IMR-90 (cell line): ENCODE measurements at regions not wholly inside any gene's neighbourhood (a gene's known extent, or its start where the extent isn't known, plus 50 kb on each side); places are given as distances from the start of the nearest gene placed in this dataset.

Experiments
- ATAC-seq: fragments of 200-7000 bp; cut with Tn5 transposase; 2 replicates; pipeline ENCODE4 v1.9.1; 2020; ENCODE audit warnings: low read depth, mild to moderate bottlenecking, moderate library complexity
- BruUV-seq: library from RNA; stranded (reverse); fragments of 400-500 nt; replicated peaks from 2 replicates; lab custom pipeline; 2021; lab: Mats Ljungman, UMichigan
- CTCF ChIA-PET: fragments of 300-600 bp; formaldehyde crosslinking; extraction: SDS; loops from one replicate; lab custom pipeline; 2021; ENCODE audit warnings: antibody characterized with exemption; lab: Yijun Ruan, JAX
- POLR2A ChIA-PET: fragments of 300-600 bp; sonication (Branson Sonifier 250); formaldehyde crosslinking; loops from one replicate; lab custom pipeline; 2022; ENCODE audit warnings: antibody characterized with exemption; ENCODE audit not compliant: unreplicated experiment; lab: Charles Lee
- DNase-seq: peaks from one replicate; pipeline ENCODE4 v3.0.0; 2013
- H2AFZ ChIP-seq: replicated peaks from 2 replicates; pipeline ENCODE3; 2013; ENCODE audit warnings: low read length, mild to moderate bottlenecking; ENCODE audit not compliant: poor library complexity
- H2AK5ac ChIP-seq: 2 replicates; pipeline ENCODE4 v1.6.1; 2013; ENCODE audit warnings: low read depth, low read length, inconsistent platforms
- H2AK9ac ChIP-seq: replicated peaks from 2 replicates; pipeline ENCODE3; 2013; ENCODE audit warnings: mild to moderate bottlenecking, low read depth, low read length, moderate library complexity; ENCODE audit not compliant: poor library complexity
- H2BK120ac ChIP-seq: 2 replicates; pipeline ENCODE4 v1.6.1; 2013; ENCODE audit warnings: low read depth, low read length, inconsistent platforms
- H2BK15ac ChIP-seq: 3 replicates; pipeline ENCODE4 v1.6.1; 2013; ENCODE audit warnings: low read depth, low read length, inconsistent platforms
- H2BK20ac ChIP-seq: 2 replicates; pipeline ENCODE4 v1.6.1; 2013; ENCODE audit warnings: low read depth, mild to moderate bottlenecking, inconsistent platforms, low read length, moderate library complexity
- H2BK5ac ChIP-seq: 2 replicates; pipeline ENCODE4 v1.6.1; 2013; ENCODE audit warnings: mild to moderate bottlenecking, low read depth, low read length, inconsistent platforms; ENCODE audit not compliant: poor library complexity, severe bottlenecking
- H3K14ac ChIP-seq: replicated peaks from 2 replicates; pipeline ENCODE4 v1.6.1; 2013; ENCODE audit warnings: low read depth, low read length, inconsistent platforms
- H3K18ac ChIP-seq: 2 replicates; pipeline ENCODE4 v1.6.1; 2013; ENCODE audit warnings: low read depth, low read length, control low read depth
- H3K23ac ChIP-seq: 2 replicates; pipeline ENCODE4 v1.6.1; 2013; ENCODE audit warnings: low read depth, low read length, inconsistent platforms
- H3K27ac ChIP-seq: 2 replicates; pipeline ENCODE4 v1.5.1; 2013; ENCODE audit warnings: mild to moderate bottlenecking, control low read depth, low read length; ENCODE audit not compliant: insufficient read depth
- H3K27me3 ChIP-seq: 2 replicates; pipeline ENCODE4 v1.6.1; 2013; ENCODE audit warnings: low read length; ENCODE audit not compliant: control insufficient read depth, insufficient read depth
- H3K36me3 ChIP-seq: 2 replicates; pipeline ENCODE4 v1.6.1; 2013; ENCODE audit warnings: low read length, mixed read lengths; ENCODE audit not compliant: control insufficient read depth, insufficient read depth
- H3K4ac ChIP-seq: 2 replicates; pipeline ENCODE4 v1.6.1; 2013; ENCODE audit warnings: low read depth, low read length, inconsistent platforms
- H3K4me1 ChIP-seq: 2 replicates; pipeline ENCODE4 v1.6.1; 2013; ENCODE audit warnings: low read length, mixed read lengths; ENCODE audit not compliant: control insufficient read depth, insufficient read depth
- H3K4me2 ChIP-seq: 2 replicates; pipeline ENCODE4 v1.6.1; 2013; ENCODE audit warnings: low read depth, mild to moderate bottlenecking, control low read depth, low read length, moderate library complexity
- H3K4me3 ChIP-seq: 2 replicates; pipeline ENCODE4 v1.5.1; 2013; ENCODE audit warnings: low read depth, mild to moderate bottlenecking, control low read depth, low read length, moderate library complexity; ENCODE audit not compliant: insufficient read depth
- H3K56ac ChIP-seq: 2 replicates; pipeline ENCODE4 v1.6.1; 2013; ENCODE audit warnings: low read length, inconsistent platforms; ENCODE audit not compliant: insufficient read depth; ENCODE audit errors: extremely low read depth
- H3K79me1 ChIP-seq, 2 experiments: 2 replicates each; pipeline ENCODE4 v1.6.1; 2013; ENCODE audit warnings: low read length in 2 of 2, inconsistent platforms in 1 of 2, low read depth in 1 of 2
- H3K9ac ChIP-seq: 2 replicates; pipeline ENCODE4 v1.6.1; 2013; ENCODE audit warnings: low read depth, low read length, control low read depth
- H3K9me1 ChIP-seq: 2 replicates; pipeline ENCODE4 v1.6.1; 2013; ENCODE audit warnings: low read length, inconsistent platforms; ENCODE audit not compliant: insufficient read depth
- H3K9me3 ChIP-seq: 2 replicates; pipeline ENCODE4 v1.6.1; 2013; ENCODE audit warnings: low read length; ENCODE audit not compliant: control insufficient read depth, insufficient read depth
- H4K20me1 ChIP-seq: 2 replicates; pipeline ENCODE4 v1.6.1; 2013; ENCODE audit warnings: low read length, inconsistent platforms; ENCODE audit not compliant: insufficient read depth
- H4K5ac ChIP-seq: 2 replicates; pipeline ENCODE4 v1.6.1; 2013; ENCODE audit warnings: mild to moderate bottlenecking, low read depth, low read length, control low read depth
- H4K8ac ChIP-seq, 2 experiments: 2 replicates each; pipeline ENCODE4 v1.6.1; 2013; ENCODE audit warnings: low read depth in 2 of 2, low read length in 2 of 2, control low read depth in 1 of 2, inconsistent platforms in 1 of 2
- H4K91ac ChIP-seq: 2 replicates; pipeline ENCODE4 v1.6.1; 2013; ENCODE audit warnings: low read depth, low read length, inconsistent platforms; ENCODE audit not compliant: insufficient read depth
- CHD1 ChIP-seq: IDR thresholded peaks from 2 replicates; pipeline ENCODE4 v1.6.1; 2012; ENCODE audit warnings: low read depth, low read length, improper control_type of control experiment
- CTCF ChIP-seq: conservative IDR thresholded peaks from 2 replicates; pipeline ENCODE4 v1.5.1; 2012; ENCODE audit warnings: mild to moderate bottlenecking, low read depth, low read length, improper control_type of control experiment
- FOS ChIP-seq: fragments of 150-350 bp; IDR thresholded peaks from 2 replicates; pipeline ENCODE4 v1.6.1; 2016; ENCODE audit warnings: low read depth, low read length
- MAFK ChIP-seq: IDR thresholded peaks from 2 replicates; pipeline ENCODE4 v1.6.1; 2012; ENCODE audit warnings: low read depth, low read length, improper control_type of control experiment
- NFE2L2 ChIP-seq: fragments of 150-350 bp; IDR thresholded peaks from 2 replicates; pipeline ENCODE4 v1.6.1; 2016; ENCODE audit warnings: low read depth, mild to moderate bottlenecking, low read length
- RAD21 ChIP-seq: IDR thresholded peaks from 2 replicates; pipeline ENCODE4 v1.6.1; 2012; ENCODE audit warnings: low read length, improper control_type of control experiment
- RCOR1 ChIP-seq: IDR thresholded peaks from 2 replicates; pipeline ENCODE4 v1.6.1; 2012; ENCODE audit warnings: mild to moderate bottlenecking, low read length, improper control_type of control experiment; ENCODE audit not compliant: insufficient replicate concordance
- RFX5 ChIP-seq: IDR thresholded peaks from 2 replicates; pipeline ENCODE4 v1.8.0; 2012; ENCODE audit warnings: low read depth, mild to moderate bottlenecking, low read length, moderate library complexity
- WGBS, 2 experiments: methylation state at CpG; one replicate each; pipeline versions ENCODE4 v1.1.5 to v1.1.7; 2013; ENCODE audit warnings: missing lambda C conversion rate in 2 of 2; ENCODE audit not compliant: insufficient read length in 1 of 2; ENCODE audit errors: extremely low coverage in 2 of 2; 5-methylcytosine and 5-hydroxymethylcytosine counted together
- dilution Hi-C: fragments of 300-500 bp; cut with HindIII; formaldehyde crosslinking; loops from one replicate; pipeline ENCODE4 v1.14.3; 2018; ENCODE audit warnings: low sequenced_read_pairs; ENCODE audit not compliant: unreplicated experiment
- in situ Hi-C: fragments of 300-500 bp; cut with MboI; formaldehyde crosslinking; loops from 3 replicates; pipeline ENCODE4 v1.14.3; 2019; ENCODE audit warnings: low sequenced_read_pairs, inconsistent platforms, mixed read lengths
- intact Hi-C: fragments of 100-400 bp; cut with micrococcal nuclease; formaldehyde crosslinking; loops from 2 replicates; pipeline ENCODE4 v1.10.0; 2022

- Histone ChIP-seq H2BK5ac (no peak overlapping the region), H3K27me3 (no peaks in the 10 kb centered on the region), H3K4me3 (no peak overlapping the region), H3K9me3 (no peaks in the 10 kb centered on the region), H2AK5ac (no peak overlapping the region), H3K79me1 (peaks cover 0 to 3% of the 10 kb centered on the region in 2 experiments; a peak in 1 of 4 replicates), H4K8ac (no peak overlapping the region), H4K20me1 (no peaks in the 10 kb centered on the region), H2BK120ac (no peak overlapping the region), H4K91ac (no peak overlapping the region), H3K4ac (no peak overlapping the region), H4K5ac (no peak overlapping the region), H3K36me3 (peaks cover 6% of the 10 kb centered on the region), H2BK15ac (peak overlapping the region; percentile 9; the same call in 1 of the 3 replicates), H3K14ac (no peak overlapping the region), H3K18ac (no peak overlapping the region), H3K4me2 (peak overlapping the region; percentile 21; the same call in 1 of the 2 replicates), H3K23ac (no peak overlapping the region), H2AK9ac (no peak overlapping the region), H3K4me1 (peaks cover 8% of the 10 kb centered on the region), H3K27ac (no peak overlapping the region), H3K9ac (no peak overlapping the region), H3K9me1 (no peaks in the 10 kb centered on the region), H3K56ac (no peak overlapping the region), H2AFZ (no peak overlapping the region), H2BK20ac (no peak overlapping the region)
- ChIA-PET POLR2A (no interaction called here), CTCF (interaction anchor here (1.5 kb wide), 1 partner anchor 11 kb away, joined by 6 read pairs; no protein-coding TSS in a partner anchor)
- intact Hi-C loops (loop anchor here (2.0 to 10.0 kb wide), 4 partner anchors 209 to 879 kb away; no protein-coding TSS in a partner anchor), dilution Hi-C loops (no loop called here), in situ Hi-C loops (loop anchor here (5.0 to 10.0 kb wide), 3 partner anchors 397 to 879 kb away; no protein-coding TSS in a partner anchor)
- ATAC-seq (no peak), DNase-seq (peak; percentile 43)
- BruUV-seq = no TSS peak
- TF ChIP-seq FOS = no peak
- no peak for TF ChIP-seq CTCF
- TF ChIP-seq NFE2L2 = no peak
- TF ChIP-seq RFX5 = no peak
- TF ChIP-seq MAFK = no peak
- no peak for TF ChIP-seq RCOR1
- TF ChIP-seq CHD1 = no peak
- TF ChIP-seq RAD21 = no peak
- 20% methylated on average over 1 of the region's 3 CpGs; no CpG with 5 or more reads in 1 of the 2 experiments for WGBS, 2 experiments
Measured at GRCh38 chr6:150813993-150814359, 51.5 kb upstream of the MTHFD1L start.
